ENCODE measurements at regions not wholly inside any gene's neighbourhood (a gene's known extent, or its start where the extent isn't known, plus 50 kb on each side); places are given as distances from the start of the nearest gene placed in this dataset.
"Not testable (repeated sequence)": the region's sequence is repeated elsewhere in the genome, so short reads cannot be mapped to it uniquely, and the experiment has no call there.

DNA sequence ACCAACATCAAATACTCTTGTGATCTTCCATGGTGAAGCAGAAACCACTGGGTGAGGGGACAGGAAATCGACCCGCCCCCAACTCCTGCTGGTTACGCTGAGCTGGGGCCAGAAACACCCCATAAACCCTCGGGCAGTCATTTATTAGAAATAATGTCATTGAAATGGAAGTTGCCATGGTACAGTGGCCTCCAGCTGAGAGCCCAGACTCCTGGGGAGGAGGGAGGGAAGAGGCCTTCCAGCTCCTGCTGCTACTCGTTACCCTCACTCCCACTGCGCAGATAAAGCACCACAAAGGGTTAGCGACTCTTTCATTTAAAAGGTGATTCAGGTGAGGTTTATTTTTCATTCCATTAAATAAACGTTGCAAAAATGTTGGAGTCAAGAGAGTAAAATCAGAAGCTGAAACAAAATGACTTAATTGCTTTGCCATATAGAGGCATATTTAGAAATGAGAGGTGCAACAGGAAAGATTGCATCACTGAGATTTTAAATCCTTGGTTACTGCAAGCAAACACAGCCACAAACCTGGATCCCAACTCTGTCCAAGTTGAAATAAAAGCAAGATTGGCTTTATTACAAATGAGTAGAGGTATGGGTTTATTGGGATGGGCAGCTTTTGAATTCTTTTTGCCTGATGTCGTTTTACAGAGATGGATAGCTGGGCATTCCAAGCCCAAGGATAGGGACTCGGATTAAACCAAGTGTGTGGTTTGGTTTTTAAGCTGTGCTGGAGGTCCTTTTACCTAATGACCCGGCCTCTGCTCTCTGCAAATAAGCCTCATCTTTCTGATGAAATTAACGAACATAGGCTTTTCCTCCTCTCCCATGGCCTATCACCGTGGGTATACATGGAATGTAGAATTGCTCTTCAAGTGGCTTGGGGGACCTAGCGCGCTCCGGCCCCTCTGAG is 92.0 kb downstream of the LYZL1 start:
- DNase-seq; H3K4me1 Mint-ChIP-seq; H3K27ac Mint-ChIP-seq; POLR2A ChIA-PET; H3K36me3 Mint-ChIP-seq (ENCODE audit: low read depth); intact Hi-C loops (cut with DNase I, micrococcal nuclease); ATAC-seq; H3K27me3 Mint-ChIP-seq; H3K4me3 Mint-ChIP-seq; H3K9me3 Mint-ChIP-seq (ENCODE audit: low read depth): not testable (repeated sequence)
- CTCF ChIA-PET: interaction anchor here (0.6 kb wide), 1 partner anchor 130 kb away, joined by 3 read pairs; no protein-coding TSS in a partner anchor

DNA sequence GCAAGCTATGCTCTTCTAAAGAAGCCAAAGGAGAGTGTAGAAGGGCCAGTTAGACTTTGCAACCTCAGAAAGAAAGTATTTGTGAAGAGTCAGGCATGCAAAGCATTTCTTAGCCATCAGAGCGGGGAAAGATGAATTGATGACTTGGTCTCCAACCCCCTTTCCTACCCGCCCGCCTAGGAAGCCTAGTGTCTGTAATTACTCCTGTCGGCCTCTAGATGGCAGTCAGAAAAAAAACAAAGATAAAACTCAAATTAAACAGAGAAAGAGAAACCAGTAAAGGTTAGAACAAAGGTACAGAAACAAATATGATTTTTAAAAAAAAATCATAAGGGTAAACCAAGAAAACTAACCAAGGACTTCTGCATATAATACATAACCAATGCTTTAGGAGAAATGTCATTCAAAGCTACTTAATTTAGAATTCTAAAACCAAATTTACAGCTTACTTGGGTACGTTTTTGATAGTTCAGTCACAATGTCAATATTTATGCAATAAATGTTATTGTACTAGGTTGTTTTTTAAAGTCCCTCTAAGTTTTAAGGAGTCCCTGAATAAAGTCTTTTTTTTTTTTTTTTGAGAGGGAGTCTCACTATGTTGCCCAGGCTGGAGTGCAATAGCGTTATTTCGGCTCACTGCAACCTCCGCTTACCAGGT is 97.6 kb downstream of the LYZL1 start:
- no peaks in the 10 kb centered on the region for H3K4me1 Mint-ChIP-seq
- H3K4me3 Mint-ChIP-seq: no peak overlapping the region
- ATAC-seq: peak; percentile 49
- H3K9me3 Mint-ChIP-seq (ENCODE audit: low read depth): no peaks in the 10 kb centered on the region
- ChIA-PET CTCF (interaction anchor here (0.6 to 1.6 kb wide), 13 partner anchors 9 to 1373 kb away, joined by 3 to 7 read pairs (median 3); no protein-coding TSS in a partner anchor), POLR2A (no interaction called here)
- peak; percentile 33 for DNase-seq
- no peak overlapping the region for H3K27ac Mint-ChIP-seq
- no peaks in the 10 kb centered on the region for H3K36me3 Mint-ChIP-seq (ENCODE audit: low read depth)
- peaks cover 4% of the 10 kb centered on the region for H3K27me3 Mint-ChIP-seq
- intact Hi-C loops (cut with DNase I, micrococcal nuclease): loop anchor here (1.0 to 2.0 kb wide), 3 partner anchors 62 to 110 kb away; no protein-coding TSS in a partner anchor

DNA sequence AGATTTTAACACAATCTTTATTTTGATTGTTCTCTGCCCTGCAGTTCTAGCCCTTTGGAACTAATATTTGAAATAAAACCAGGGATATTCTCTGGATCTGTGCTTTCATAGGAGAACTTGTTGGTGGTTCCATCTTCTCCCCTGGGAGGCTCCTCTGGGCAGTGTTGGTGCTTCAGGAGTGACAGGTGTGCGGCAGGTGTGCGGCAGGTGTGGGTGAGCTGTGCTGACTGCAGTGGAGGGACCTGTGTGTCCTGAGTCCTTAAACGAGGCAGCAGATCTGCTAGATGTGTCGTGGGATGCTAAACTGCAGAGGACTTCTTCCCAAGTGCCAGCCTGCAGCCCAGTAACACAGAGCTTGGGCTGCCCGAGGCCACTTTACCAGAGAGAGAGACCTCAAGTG is 98.4 kb downstream of the LYZL1 start:
- POLR2A ChIA-PET: no interaction called here
- no peaks in the 10 kb centered on the region for H3K4me1 Mint-ChIP-seq
- DNase-seq: no peak

DNA sequence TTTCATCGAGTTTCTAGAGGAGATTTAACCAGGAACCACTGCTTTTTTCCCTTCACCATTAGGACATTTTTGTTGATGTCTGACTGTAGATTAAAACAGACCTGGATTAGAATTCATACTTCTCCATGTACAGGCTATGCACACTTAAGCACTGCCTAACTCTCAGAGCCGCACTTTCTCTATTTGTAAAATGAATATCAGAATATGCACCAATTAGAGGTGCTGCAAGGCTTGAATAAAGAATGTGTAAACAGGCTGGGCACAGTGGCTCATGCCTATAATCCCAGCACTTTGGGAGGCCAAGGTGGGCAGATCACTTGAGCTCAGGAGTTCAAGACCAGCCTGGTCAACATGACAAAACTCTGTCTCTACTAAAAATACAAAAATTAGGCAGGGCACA is 99.2 kb downstream of the LYZL1 start:
- H3K4me3 Mint-ChIP-seq; ATAC-seq; H3K36me3 Mint-ChIP-seq (ENCODE audit: low read depth); H3K27me3 Mint-ChIP-seq; H3K4me1 Mint-ChIP-seq; intact Hi-C loops (cut with DNase I, micrococcal nuclease); H3K9me3 Mint-ChIP-seq (ENCODE audit: low read depth); H3K27ac Mint-ChIP-seq; DNase-seq: not testable (repeated sequence)
- ChIA-PET POLR2A (interaction anchor here (0.7 kb wide), 1 partner anchor 122 kb away, joined by 6 read pairs; no protein-coding TSS in a partner anchor), CTCF (interaction anchor here (1.1 to 1.3 kb wide), 3 partner anchors 15 to 109 kb away, joined by 3 to 5 read pairs (median 4); no protein-coding TSS in a partner anchor)

More for the DNA sequence above, 98.4 kb downstream of the LYZL1 start:
- Mint-ChIP-seq H3K9me3 (ENCODE audit: low read depth) (no peaks in the 10 kb centered on the region), H3K27ac (no peak overlapping the region), H3K27me3 (peaks cover 4% of the 10 kb centered on the region), H3K36me3 (ENCODE audit: low read depth) (no peaks in the 10 kb centered on the region), H3K4me3 (no peak overlapping the region)
- intact Hi-C loops (cut with DNase I, micrococcal nuclease): loop anchor here in 1 of 2 experiments (2.0 kb wide), 1 partner anchor 62 kb away; no protein-coding TSS in a partner anchor
- ATAC-seq: no peak
- CTCF ChIA-PET: interaction anchor here (1.1 to 1.6 kb wide), 4 partner anchors 8 to 31 kb away, joined by 3 to 7 read pairs (median 3); no protein-coding TSS in a partner anchor

DNA sequence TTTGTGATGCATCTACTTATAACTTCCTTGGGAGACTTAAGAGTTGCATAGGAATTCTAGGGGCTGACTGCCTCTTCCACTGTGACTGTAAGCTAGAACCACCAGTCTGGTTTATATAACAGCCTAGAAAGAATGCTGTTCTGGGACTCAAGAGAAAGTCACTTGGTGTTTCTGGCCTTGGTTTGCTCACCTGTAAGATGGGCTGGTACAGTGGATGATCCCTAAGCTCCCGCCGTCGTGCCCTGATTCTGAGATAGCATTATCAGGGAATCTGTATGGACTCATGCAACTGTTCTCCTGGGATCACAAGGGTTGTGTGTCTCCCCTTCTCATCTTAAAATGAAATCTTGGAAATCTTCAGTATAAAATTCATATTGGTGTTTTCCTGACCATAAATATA is 100.6 kb downstream of the LYZL1 start:
- POLR2A ChIA-PET: no interaction called here
- no peaks in the 10 kb centered on the region for H3K36me3 Mint-ChIP-seq (ENCODE audit: low read depth)
- ATAC-seq (no peak), DNase-seq (no peak)
- CTCF ChIA-PET: interaction anchor here (0.8 to 1.8 kb wide), 3 partner anchors 11 to 59 kb away, joined by 4 to 8 read pairs (median 4); no protein-coding TSS in a partner anchor
- no peak overlapping the region for H3K4me3 Mint-ChIP-seq
- peaks cover under 1% of the 10 kb centered on the region for H3K27me3 Mint-ChIP-seq
- no peaks in the 10 kb centered on the region for H3K9me3 Mint-ChIP-seq (ENCODE audit: low read depth)
- H3K27ac Mint-ChIP-seq: no peak overlapping the region
- no peaks in the 10 kb centered on the region for H3K4me1 Mint-ChIP-seq
- intact Hi-C loops (cut with DNase I, micrococcal nuclease): no loop called here

DNA sequence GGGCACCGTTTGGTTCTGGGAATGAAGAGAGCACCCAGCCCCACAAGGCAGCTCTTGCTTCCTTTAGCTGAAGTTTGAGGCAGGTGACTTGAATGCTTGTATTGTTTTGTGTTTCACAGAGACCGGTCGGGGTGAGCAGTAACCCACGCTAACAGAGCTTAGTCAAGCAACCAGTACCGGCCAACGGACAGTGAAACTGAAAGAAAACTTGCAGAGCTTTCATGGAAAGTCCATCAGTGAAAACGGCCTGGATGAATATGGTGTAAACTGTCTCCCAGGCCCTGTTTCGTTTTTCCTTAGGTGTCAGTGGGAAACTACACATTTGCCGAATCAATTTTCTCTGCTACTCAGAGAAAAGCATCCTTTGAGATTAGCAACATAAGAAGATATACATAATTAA is 101.1 kb downstream of the LYZL1 start:
- ATAC-seq: no peak

GRCh38 chr10:29392376-29393021 is 103.6 kb downstream of the LYZL1 start:
- ChIA-PET POLR2A (no interaction called here), CTCF (interaction anchor here (0.7 to 3.0 kb wide), 13 partner anchors 8 to 110 kb away, joined by 3 to 21 read pairs (median 4); no protein-coding TSS in a partner anchor)
- DNase-seq (peak; percentile 60), ATAC-seq (peak; percentile 63)
- Mint-ChIP-seq H3K4me3 (no peak overlapping the region), H3K27ac (no peak overlapping the region), H3K9me3 (ENCODE audit: low read depth) (no peaks in the 10 kb centered on the region), H3K36me3 (ENCODE audit: low read depth) (no peaks in the 10 kb centered on the region), H3K4me1 (no peaks in the 10 kb centered on the region), H3K27me3 (peaks cover 2% of the 10 kb centered on the region)
- intact Hi-C loops (cut with DNase I, micrococcal nuclease): no loop called here

More for the DNA sequence above, 101.1 kb downstream of the LYZL1 start:
- ChIA-PET POLR2A (no interaction called here), CTCF (interaction anchor here (0.5 to 1.8 kb wide), 5 partner anchors 11 to 388 kb away, joined by 3 to 8 read pairs (median 4); no protein-coding TSS in a partner anchor)
- Mint-ChIP-seq H3K27ac (no peak overlapping the region), H3K4me1 (no peaks in the 10 kb centered on the region), H3K9me3 (ENCODE audit: low read depth) (no peaks in the 10 kb centered on the region), H3K4me3 (no peak overlapping the region), H3K27me3 (no peaks in the 10 kb centered on the region), H3K36me3 (ENCODE audit: low read depth) (no peaks in the 10 kb centered on the region)
- no peak for DNase-seq
- intact Hi-C loops (cut with DNase I, micrococcal nuclease): no loop called here

DNA sequence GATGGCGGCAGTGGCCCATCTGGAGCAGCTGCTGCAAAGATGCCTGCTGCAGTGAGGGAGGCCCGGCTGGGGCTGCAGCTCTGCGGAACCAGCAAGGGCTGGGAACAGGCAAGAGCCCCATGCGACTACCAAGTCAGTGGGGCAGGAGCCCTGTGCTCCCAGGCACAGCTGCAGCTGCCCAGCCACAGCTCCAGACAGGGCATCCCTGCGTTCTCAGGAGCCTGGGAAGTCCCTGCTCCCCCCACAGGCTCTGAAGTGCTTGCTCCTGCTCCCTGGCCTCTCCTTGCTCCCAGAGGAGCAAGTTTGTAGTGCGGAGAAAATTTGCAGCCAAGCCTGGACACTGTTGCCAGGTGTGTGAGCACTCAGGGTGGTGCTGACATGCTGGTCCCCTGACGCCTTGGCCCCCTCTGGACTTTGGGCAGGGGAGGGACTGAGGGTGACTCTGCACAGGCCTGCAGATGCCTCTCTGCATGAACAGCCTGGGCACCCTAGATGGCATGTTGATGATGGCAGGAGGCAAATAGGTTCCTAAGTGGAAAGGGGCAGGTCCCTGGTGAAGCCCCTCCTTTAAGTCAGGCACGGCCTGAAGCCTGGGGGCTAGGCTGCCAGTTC is 105.6 kb downstream of the LYZL1 start:
- Mint-ChIP-seq H3K36me3 (ENCODE audit: low read depth) (no peaks in the 10 kb centered on the region), H3K4me1 (no peaks in the 10 kb centered on the region), H3K4me3 (no peak overlapping the region), H3K27ac (no peak overlapping the region), H3K9me3 (ENCODE audit: low read depth) (no peaks in the 10 kb centered on the region), H3K27me3 (peaks cover 2% of the 10 kb centered on the region)
- ATAC-seq: no peak
- CTCF ChIA-PET: interaction anchor here (3.0 kb wide), 1 partner anchor 14 kb away, joined by 21 read pairs; no protein-coding TSS in a partner anchor
- DNase-seq: no peak
- intact Hi-C loops (cut with DNase I, micrococcal nuclease): no loop called here
- POLR2A ChIA-PET: no interaction called here

- Mint-ChIP-seq H3K27ac (no peak overlapping the region), H3K36me3 (ENCODE audit: low read depth) (no peaks in the 10 kb centered on the region), H3K9me3 (ENCODE audit: low read depth) (no peaks in the 10 kb centered on the region), H3K27me3 (peaks cover 6% of the 10 kb centered on the region), H3K4me1 (no peaks in the 10 kb centered on the region), H3K4me3 (no peak overlapping the region)
- ChIA-PET POLR2A (no interaction called here), CTCF (interaction anchor here (1.0 kb wide), 1 partner anchor 9 kb away, joined by 3 read pairs; no protein-coding TSS in a partner anchor)
- DNase-seq (no peak), ATAC-seq (no peak)
- intact Hi-C loops (cut with DNase I, micrococcal nuclease): no loop called here
Observed at GRCh38 chr10:29395409-29395808, 106.5 kb downstream of the LYZL1 start.

- DNase-seq: no peak
- intact Hi-C loops (cut with DNase I, micrococcal nuclease): no loop called here
- no peak for ATAC-seq
- no peak overlapping the region for H3K4me3 Mint-ChIP-seq
- ChIA-PET POLR2A (no interaction called here), CTCF (no interaction called here)
- no peak overlapping the region for H3K27ac Mint-ChIP-seq
- no peaks in the 10 kb centered on the region for H3K4me1 Mint-ChIP-seq
- peaks cover 4% of the 10 kb centered on the region for H3K9me3 Mint-ChIP-seq (ENCODE audit: low read depth)
- H3K36me3 Mint-ChIP-seq (ENCODE audit: low read depth): no peaks in the 10 kb centered on the region
- H3K27me3 Mint-ChIP-seq: peaks cover 10% of the 10 kb centered on the region
Observed at GRCh38 chr10:29397221-29397620, 108.4 kb downstream of the LYZL1 start.

- Mint-ChIP-seq H3K4me3 (no peak overlapping the region), H3K36me3 (ENCODE audit: low read depth) (no peaks in the 10 kb centered on the region), H3K9me3 (ENCODE audit: low read depth) (peaks cover 10% of the 10 kb centered on the region), H3K4me1 (no peaks in the 10 kb centered on the region), H3K27ac (no peak overlapping the region), H3K27me3 (peaks cover 9% of the 10 kb centered on the region)
- intact Hi-C loops (cut with DNase I, micrococcal nuclease): no loop called here
- ATAC-seq (no peak), DNase-seq (no peak)
- CTCF ChIA-PET: interaction anchor here (0.9 kb wide), 2 partner anchors 10 to 16 kb away, joined by 3 read pairs; no protein-coding TSS in a partner anchor
- POLR2A ChIA-PET: no interaction called here
Observed at GRCh38 chr10:29403208-29403607, 114.3 kb downstream of the LYZL1 start.
